Choroid plexus epithelial cell (primary cell): ENCODE measurements at regions not wholly inside any gene's neighbourhood (a gene's known extent, or its start where the extent isn't known, plus 50 kb on each side); places are given as distances from the start of the nearest gene placed in this dataset.
A peak's percentile ranks its signal among the peaks of the same experiment; 100 is the strongest.

Experiments used
- DNase-seq: peaks from one replicate; pipeline ENCODE4 v3.0.0-alpha.2; 2010; ENCODE audit warnings: low read depth
- H3K4me3 ChIP-seq: 2 replicates; pipeline ENCODE4 v1.5.1; 2011; ENCODE audit warnings: low read depth, mild to moderate bottlenecking, control low read depth, low read length, moderate library complexity
- TF ChIP-seq, protein P1 (sequence below): conservative IDR thresholded peaks from 2 replicates; pipeline ENCODE4 v1.5.1; 2011; ENCODE audit warnings: low read depth, mild to moderate bottlenecking, control low read depth, inconsistent platforms, low read length, moderate library complexity

DNA sequence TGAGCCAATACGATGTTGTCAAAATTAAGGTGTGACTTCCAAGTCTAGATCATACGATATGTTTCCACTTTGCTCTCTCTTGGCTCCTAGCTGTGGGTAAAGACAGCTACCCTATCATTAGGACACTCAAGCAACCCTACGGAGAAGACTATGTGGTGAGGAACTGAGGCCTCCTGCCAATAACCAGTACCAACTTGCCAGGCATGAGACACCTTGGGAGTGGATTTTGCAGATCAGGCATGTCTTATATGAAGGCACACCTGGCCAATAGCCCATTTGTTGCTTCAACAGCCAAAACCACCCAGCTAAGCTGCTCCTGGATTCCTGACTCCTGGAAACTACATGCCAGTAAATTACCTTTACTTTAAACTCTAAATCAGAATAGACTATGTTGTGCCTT is 863.4 kb downstream of the DHX35 start:
- TF ChIP-seq, protein P1, sequence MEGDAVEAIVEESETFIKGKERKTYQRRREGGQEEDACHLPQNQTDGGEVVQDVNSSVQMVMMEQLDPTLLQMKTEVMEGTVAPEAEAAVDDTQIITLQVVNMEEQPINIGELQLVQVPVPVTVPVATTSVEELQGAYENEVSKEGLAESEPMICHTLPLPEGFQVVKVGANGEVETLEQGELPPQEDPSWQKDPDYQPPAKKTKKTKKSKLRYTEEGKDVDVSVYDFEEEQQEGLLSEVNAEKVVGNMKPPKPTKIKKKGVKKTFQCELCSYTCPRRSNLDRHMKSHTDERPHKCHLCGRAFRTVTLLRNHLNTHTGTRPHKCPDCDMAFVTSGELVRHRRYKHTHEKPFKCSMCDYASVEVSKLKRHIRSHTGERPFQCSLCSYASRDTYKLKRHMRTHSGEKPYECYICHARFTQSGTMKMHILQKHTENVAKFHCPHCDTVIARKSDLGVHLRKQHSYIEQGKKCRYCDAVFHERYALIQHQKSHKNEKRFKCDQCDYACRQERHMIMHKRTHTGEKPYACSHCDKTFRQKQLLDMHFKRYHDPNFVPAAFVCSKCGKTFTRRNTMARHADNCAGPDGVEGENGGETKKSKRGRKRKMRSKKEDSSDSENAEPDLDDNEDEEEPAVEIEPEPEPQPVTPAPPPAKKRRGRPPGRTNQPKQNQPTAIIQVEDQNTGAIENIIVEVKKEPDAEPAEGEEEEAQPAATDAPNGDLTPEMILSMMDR: no peak
- no peak overlapping the region for H3K4me3 ChIP-seq
- no peak for DNase-seq

DNA sequence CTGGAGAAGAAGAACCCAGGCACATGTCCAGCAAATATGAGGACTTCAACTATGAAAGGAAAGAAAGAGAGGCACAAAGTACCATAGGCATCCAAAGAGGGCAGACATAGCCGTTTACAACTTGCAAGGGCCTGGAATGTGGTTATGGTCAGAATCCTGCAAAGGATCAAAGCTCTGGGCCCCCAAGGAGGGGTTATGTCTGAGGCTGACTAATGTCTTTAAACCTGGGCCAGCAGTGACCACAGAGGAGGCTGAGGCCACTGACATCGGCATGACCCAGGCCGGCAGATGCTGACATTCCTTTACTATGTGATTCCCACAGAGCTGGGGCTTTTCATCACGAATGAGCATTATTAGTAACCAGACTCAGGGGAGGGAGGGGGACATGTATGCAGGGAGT is 861.1 kb downstream of the DHX35 start:
- peak; percentile 96 for DNase-seq
- no peak overlapping the region for H3K4me3 ChIP-seq
- TF ChIP-seq, protein P1: no peak

DNA sequence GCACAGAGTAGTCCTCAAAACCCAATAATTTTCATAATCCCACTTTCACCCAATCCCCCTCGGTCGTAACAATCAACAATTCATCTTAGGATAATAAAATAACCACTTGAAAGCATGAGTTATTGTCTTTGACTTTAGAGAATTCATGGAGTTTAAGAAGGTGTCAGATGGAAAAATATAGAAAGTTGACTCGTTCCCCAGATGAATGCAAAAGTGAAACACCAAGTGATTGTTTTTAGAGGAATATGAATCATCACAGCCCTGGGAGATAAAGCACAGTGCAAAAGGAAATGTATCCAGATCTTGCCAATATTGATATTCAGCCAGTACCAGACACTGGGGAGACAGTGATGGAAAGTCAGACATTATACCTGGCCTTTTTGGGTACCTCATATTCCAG is 860.5 kb downstream of the DHX35 start:
- peak; percentile 70 for DNase-seq
- TF ChIP-seq, protein P1: no peak

DNA sequence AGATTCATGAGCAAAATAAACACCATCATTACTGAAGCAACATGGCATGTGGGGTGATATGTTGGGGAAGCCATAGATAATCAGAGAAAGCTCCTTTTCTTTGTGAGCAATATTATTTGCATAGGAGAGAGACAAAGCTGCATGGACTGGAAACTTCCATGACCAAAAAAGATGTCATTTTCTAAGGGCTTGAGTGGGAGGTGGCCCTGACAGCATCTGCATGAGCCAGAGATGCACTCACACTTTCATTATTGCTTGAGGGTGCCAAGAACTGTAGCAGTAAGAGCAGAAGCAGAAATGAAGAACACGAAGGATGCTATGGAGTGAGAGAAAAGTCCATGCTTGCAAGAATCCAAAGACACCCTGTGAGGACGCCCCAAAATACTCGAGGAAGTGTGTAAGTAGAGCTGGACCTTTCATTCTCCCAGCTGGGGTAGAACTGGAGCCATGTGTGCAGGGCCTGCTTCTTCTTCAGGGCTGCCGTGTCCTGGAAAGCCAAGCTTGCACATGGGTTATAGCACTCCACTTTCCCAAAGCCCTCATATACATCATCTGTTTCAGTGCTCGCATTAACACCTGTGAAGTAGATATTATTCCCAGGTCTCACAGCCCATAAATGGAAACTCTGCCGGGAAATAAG is 851.2 kb downstream of the DHX35 start:
- no peak for DNase-seq
- H3K4me3 ChIP-seq: no peak overlapping the region
- TF ChIP-seq, protein P1: no peak

More for the DNA sequence above, 860.5 kb downstream of the DHX35 start:
- H3K4me3 ChIP-seq: no peak overlapping the region

DNA sequence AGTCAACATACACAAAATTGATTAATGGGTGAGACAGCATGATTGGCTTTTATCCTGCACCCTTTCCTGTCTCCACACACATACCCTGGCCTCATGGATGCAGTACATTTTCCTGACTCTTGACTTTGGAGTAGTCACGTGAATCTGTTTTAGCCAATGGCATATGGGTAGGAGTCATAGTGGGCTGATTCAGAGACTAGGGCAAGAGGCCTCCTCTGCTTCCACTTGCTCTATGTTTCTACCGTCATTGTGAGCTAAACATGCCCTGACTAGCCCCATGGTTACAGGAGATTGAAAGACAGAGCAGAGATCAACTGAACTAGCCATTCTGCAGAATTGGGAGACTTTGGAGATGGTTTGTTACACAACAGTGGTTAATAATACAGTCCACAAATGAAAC is 850.0 kb downstream of the DHX35 start:
- no peak overlapping the region for H3K4me3 ChIP-seq
- TF ChIP-seq, protein P1: no peak
- DNase-seq: no peak

DNA sequence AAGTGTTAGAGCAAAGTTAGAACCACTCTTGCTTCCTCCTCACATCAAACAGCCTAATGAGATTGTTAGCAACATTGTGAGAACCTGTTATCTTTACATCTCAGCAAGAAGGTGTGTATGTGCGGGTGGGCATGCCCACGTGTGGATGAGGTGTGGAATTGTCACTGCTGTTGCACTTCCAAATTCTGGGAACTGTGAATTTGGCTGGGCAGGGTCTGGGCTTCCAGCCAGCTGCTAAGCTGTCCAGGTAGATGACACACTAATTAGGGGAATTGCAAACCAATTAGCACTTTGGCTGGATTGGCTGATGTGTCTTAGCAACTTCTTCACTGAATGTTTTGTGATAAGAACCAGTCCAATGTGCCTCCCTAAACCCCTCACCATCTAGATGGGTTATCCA is 848.2 kb downstream of the DHX35 start:
- TF ChIP-seq, protein P1: no peak
- DNase-seq: no peak
- no peak overlapping the region for H3K4me3 ChIP-seq

DNA sequence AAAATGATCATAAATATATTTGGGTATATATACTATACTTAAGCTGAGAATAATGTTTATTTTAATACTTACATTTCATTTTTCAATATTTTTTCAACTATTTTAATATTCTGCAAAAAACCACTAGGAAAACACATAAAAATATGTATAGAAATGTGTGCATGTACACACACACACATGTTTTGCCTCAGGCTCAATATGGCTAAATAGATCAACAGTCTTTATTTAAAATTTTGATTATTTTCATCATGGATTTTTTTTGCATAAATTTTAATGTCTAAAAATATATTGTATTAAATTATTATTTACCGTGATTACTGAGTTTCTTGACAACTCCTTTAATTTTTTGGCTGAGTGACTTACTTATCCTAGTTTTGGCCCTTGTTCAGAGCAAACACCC is 846.5 kb downstream of the DHX35 start:
- H3K4me3 ChIP-seq: no peak overlapping the region
- TF ChIP-seq, protein P1: no peak
- no peak for DNase-seq
